Activated naive CD8-positive, alpha-beta T cell treated with anti-CD3 and anti-CD28 coated beads for 36 hours (primary cell): ENCODE measurements at regions not wholly inside any gene's neighbourhood (a gene's known extent, or its start where the extent isn't known, plus 50 kb on each side); places are given as distances from the start of the nearest gene placed in this dataset.

Source experiments
- DNase-seq: peaks from one replicate; pipeline ENCODE4 v3.0.0; 2021
- H3K27ac Mint-ChIP-seq: one replicate; pipeline ENCODE4 v1.8.0; 2022; ENCODE audit warnings: mild to moderate bottlenecking, moderate library complexity, mixed read lengths
- H3K27me3 Mint-ChIP-seq: one replicate; pipeline ENCODE4 v1.8.0; 2022; ENCODE audit warnings: mild to moderate bottlenecking, mixed read lengths
- H3K36me3 Mint-ChIP-seq: one replicate; pipeline ENCODE4 v1.8.0; 2021; ENCODE audit warnings: mild to moderate bottlenecking, mixed read lengths
- H3K4me1 Mint-ChIP-seq: one replicate; pipeline ENCODE4 v1.8.0; 2021; ENCODE audit warnings: mixed read lengths
- H3K4me3 Mint-ChIP-seq: one replicate; pipeline ENCODE4 v1.8.0; 2022; ENCODE audit warnings: mild to moderate bottlenecking, moderate library complexity, mixed read lengths
- H3K9me3 Mint-ChIP-seq: one replicate; pipeline ENCODE4 v1.8.0; 2022; ENCODE audit warnings: mixed read lengths

- no peaks in the 10 kb centered on the region for H3K36me3 Mint-ChIP-seq
- no peaks in the 10 kb centered on the region for H3K4me1 Mint-ChIP-seq
- H3K27me3 Mint-ChIP-seq: peaks cover 3% of the 10 kb centered on the region
- no peak overlapping the region for H3K4me3 Mint-ChIP-seq
- no peak overlapping the region for H3K27ac Mint-ChIP-seq
- no peak for DNase-seq
- H3K9me3 Mint-ChIP-seq: no peaks in the 10 kb centered on the region
Observed at GRCh38 chr4:144451766-144452450, 194.0 kb upstream of the HHIP start.

GRCh38 chr4:144456196-144456595 is 189.8 kb upstream of the HHIP start:
- Mint-ChIP-seq H3K9me3 (no peaks in the 10 kb centered on the region), H3K4me1 (no peaks in the 10 kb centered on the region), H3K27me3 (peaks cover 4% of the 10 kb centered on the region), H3K36me3 (no peaks in the 10 kb centered on the region), H3K4me3 (no peak overlapping the region), H3K27ac (no peak overlapping the region)
- DNase-seq: no peak

DNA sequence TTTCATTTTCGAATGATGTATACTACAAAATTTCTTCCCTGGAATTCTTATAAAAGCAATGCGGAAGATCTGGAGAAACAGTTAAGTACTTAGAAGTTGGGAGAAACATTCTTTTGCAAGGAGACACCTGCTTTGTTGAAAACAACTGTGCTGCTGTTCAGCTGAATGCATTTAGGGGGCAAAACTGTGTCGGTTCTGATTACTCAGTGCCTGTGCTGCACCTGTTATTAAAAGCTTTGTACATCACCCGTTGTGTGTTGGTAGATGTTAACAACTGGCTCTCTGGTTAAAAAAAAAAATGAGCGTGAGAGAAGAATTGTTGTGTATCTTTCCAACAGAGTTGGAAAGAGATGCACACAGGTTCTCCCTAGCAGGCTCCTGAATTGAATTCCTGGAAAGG is 184.1 kb upstream of the HHIP start:
- H3K4me1 Mint-ChIP-seq: no peaks in the 10 kb centered on the region
- no peak overlapping the region for H3K27ac Mint-ChIP-seq

GRCh38 chr4:144463236-144463635 is 182.7 kb upstream of the HHIP start:
- no peaks in the 10 kb centered on the region for H3K36me3 Mint-ChIP-seq
- no peak for DNase-seq
- H3K27ac Mint-ChIP-seq: no peak overlapping the region
- no peaks in the 10 kb centered on the region for H3K9me3 Mint-ChIP-seq
- no peaks in the 10 kb centered on the region for H3K27me3 Mint-ChIP-seq
- H3K4me1 Mint-ChIP-seq: no peaks in the 10 kb centered on the region
- H3K4me3 Mint-ChIP-seq: no peak overlapping the region

More for the DNA sequence above, 184.1 kb upstream of the HHIP start:
- DNase-seq: no peak
- Mint-ChIP-seq H3K4me3 (no peak overlapping the region), H3K9me3 (no peaks in the 10 kb centered on the region), H3K36me3 (no peaks in the 10 kb centered on the region), H3K27me3 (peaks cover 4% of the 10 kb centered on the region)

DNA sequence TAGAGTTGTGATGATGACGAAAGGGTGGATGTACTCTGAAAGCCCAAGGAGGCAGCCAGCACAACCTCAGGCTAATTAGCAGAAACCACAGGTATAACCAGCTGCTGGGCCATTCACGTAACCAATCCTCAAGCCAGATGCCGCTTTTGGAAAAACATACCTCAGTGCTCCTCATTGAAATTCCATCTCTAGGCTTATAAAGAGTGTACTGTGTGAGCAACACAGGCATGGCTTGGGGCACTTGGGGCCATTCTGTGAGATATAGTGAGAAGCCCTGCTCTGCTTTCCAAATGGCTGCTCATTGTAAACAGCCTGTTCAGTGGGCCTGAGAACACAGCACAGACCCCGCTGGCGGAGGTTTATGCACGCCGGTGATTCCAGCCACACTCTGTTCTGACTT is 182.1 kb upstream of the HHIP start:
- H3K27ac Mint-ChIP-seq: no peak overlapping the region
- H3K36me3 Mint-ChIP-seq: no peaks in the 10 kb centered on the region
- no peaks in the 10 kb centered on the region for H3K9me3 Mint-ChIP-seq
- no peak for DNase-seq
- H3K4me3 Mint-ChIP-seq: no peak overlapping the region
- no peaks in the 10 kb centered on the region for H3K4me1 Mint-ChIP-seq
- no peaks in the 10 kb centered on the region for H3K27me3 Mint-ChIP-seq

DNA sequence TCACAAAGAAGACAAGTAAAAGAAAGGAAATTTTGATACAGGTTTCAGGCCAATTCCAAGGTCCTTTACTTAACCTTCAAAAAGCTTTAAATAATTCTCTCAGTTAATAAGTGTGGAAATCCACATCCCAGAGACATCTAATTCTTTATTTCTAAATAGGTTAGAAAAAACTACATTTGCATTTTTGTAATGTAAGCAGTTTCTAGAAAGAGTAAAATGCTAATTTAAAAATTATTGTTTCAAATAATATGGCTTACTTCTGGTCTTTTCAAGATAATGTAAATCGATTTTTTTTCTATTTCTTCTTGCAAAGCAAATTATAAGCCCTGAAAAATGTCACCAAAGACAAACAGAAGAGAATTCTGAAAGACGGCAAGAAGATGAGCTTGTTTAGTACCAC is 180.4 kb upstream of the HHIP start:
- DNase-seq: no peak
- no peaks in the 10 kb centered on the region for H3K4me1 Mint-ChIP-seq
- peaks cover 4% of the 10 kb centered on the region for H3K27me3 Mint-ChIP-seq
- H3K27ac Mint-ChIP-seq: no peak overlapping the region
- no peaks in the 10 kb centered on the region for H3K36me3 Mint-ChIP-seq
- H3K9me3 Mint-ChIP-seq: no peaks in the 10 kb centered on the region
- H3K4me3 Mint-ChIP-seq: no peak overlapping the region

DNA sequence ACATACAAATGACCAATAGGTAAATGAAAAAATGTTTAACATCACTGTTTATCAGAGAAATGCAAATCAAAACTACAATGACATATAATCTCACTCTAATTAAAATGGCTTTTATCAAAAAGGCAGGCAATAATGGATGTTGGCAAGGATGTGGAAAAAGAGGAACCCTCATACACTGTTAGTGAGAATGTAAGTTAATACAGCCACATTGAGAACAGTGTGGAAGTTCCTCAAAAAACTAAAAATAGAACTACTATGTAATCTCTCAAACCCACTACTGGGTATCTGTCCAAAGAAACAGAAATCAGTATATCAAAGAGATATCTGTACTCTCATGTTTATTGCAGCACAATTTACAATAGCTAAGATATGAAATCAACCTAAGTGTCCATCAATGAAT is 165.9 kb upstream of the HHIP start:
- H3K27me3 Mint-ChIP-seq: peaks cover 7% of the 10 kb centered on the region
- no peaks in the 10 kb centered on the region for H3K4me1 Mint-ChIP-seq
- H3K27ac Mint-ChIP-seq: no peak overlapping the region
- DNase-seq: no peak
- H3K36me3 Mint-ChIP-seq: no peaks in the 10 kb centered on the region
- H3K9me3 Mint-ChIP-seq: peaks cover 6% of the 10 kb centered on the region
- H3K4me3 Mint-ChIP-seq: no peak overlapping the region

GRCh38 chr4:144489831-144490230 is 156.1 kb upstream of the HHIP start:
- DNase-seq: no peak
- H3K4me3 Mint-ChIP-seq: no peak overlapping the region
- H3K9me3 Mint-ChIP-seq: peaks cover 3% of the 10 kb centered on the region
- no peak overlapping the region for H3K27ac Mint-ChIP-seq
- H3K4me1 Mint-ChIP-seq: no peaks in the 10 kb centered on the region
- no peaks in the 10 kb centered on the region for H3K36me3 Mint-ChIP-seq
- no peaks in the 10 kb centered on the region for H3K27me3 Mint-ChIP-seq

DNA sequence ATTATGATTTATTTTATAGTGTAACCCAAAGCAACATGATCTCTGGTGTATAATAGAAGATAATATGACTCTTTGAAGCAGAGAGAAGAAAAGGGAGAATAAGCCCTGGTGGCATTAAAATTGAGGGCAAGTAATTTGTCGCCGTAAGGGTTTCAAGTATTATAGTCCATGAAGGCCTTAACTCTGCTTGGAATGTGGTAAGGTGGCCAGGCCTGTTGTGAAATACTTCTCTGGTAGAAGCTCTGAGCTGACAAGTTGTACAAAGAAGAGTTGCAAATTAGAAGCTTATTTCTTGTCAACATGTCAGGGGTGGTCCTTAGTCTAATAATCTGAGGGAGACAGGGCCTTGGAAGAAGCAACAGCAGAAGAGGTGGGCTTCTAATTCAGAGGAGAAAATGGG is 151.7 kb upstream of the HHIP start:
- no peak overlapping the region for H3K27ac Mint-ChIP-seq
- no peaks in the 10 kb centered on the region for H3K4me1 Mint-ChIP-seq
- no peaks in the 10 kb centered on the region for H3K27me3 Mint-ChIP-seq

GRCh38 chr4:144495944-144496343 is 150.0 kb upstream of the HHIP start:
- no peak for DNase-seq
- H3K36me3 Mint-ChIP-seq: no peaks in the 10 kb centered on the region
- no peaks in the 10 kb centered on the region for H3K27me3 Mint-ChIP-seq
- H3K4me1 Mint-ChIP-seq: no peaks in the 10 kb centered on the region
- no peak overlapping the region for H3K4me3 Mint-ChIP-seq
- H3K9me3 Mint-ChIP-seq: no peaks in the 10 kb centered on the region
- no peak overlapping the region for H3K27ac Mint-ChIP-seq

More for the DNA sequence above, 151.7 kb upstream of the HHIP start:
- H3K36me3 Mint-ChIP-seq: no peaks in the 10 kb centered on the region
- DNase-seq: no peak
- H3K9me3 Mint-ChIP-seq: no peaks in the 10 kb centered on the region
- H3K4me3 Mint-ChIP-seq: no peak overlapping the region

GRCh38 chr4:144499777-144500176 is 146.2 kb upstream of the HHIP start:
- Mint-ChIP-seq H3K4me1 (no peaks in the 10 kb centered on the region), H3K27me3 (peaks cover 3% of the 10 kb centered on the region), H3K4me3 (no peak overlapping the region), H3K9me3 (peaks cover 1% of the 10 kb centered on the region), H3K27ac (peak overlapping the region; percentile 45), H3K36me3 (no peaks in the 10 kb centered on the region)
- no peak for DNase-seq

DNA sequence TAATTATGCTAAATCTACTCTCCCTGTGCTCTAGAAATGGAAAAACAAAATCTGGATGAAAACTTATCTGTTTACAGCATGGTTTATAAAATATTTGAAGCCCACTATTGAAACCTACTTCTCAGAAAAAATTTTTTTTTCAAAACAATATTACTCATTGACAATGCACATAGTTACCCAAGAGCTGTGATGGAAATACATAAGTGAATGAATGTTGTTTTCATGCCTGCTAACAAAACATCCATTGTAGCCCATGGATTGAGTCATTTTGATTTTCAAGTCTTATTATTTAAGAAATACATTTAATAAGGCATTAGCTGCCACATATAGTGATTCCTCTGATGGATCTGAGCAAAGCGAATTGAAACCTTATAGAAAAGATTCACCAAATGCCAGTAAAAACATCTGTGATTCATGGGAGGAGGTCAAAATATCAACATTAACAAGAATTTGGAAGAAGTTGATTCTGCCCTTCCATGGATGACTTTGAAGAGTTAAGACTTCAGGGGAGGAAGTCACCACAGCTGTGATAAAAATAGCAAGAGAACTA is 144.7 kb upstream of the HHIP start:
- no peaks in the 10 kb centered on the region for H3K36me3 Mint-ChIP-seq
- H3K27me3 Mint-ChIP-seq: peaks cover 3% of the 10 kb centered on the region
- H3K4me1 Mint-ChIP-seq: no peaks in the 10 kb centered on the region
- H3K9me3 Mint-ChIP-seq: peaks cover 1% of the 10 kb centered on the region
- DNase-seq: no peak
- H3K4me3 Mint-ChIP-seq: no peak overlapping the region
- no peak overlapping the region for H3K27ac Mint-ChIP-seq

DNA sequence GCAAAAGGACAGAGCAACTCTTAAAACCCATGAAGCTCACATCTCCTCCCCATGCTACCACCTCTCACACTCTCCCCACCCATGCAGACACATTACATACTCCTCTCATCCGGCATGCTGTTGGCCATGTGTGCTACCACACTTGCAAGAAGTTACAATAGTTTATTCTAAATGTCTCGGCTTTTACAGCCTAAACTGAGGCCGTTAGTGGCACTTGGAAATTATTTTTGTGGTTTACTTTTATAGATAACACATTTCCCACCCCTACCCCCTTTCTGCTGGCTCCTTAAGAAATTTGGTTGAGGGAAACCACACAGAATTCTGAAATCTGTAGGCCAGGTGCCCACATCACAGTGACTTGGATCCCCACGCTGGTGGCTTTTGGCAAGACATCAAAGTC is 141.1 kb upstream of the HHIP start:
- H3K27me3 Mint-ChIP-seq: peaks cover 3% of the 10 kb centered on the region
- no peaks in the 10 kb centered on the region for H3K36me3 Mint-ChIP-seq
- no peak overlapping the region for H3K27ac Mint-ChIP-seq
- no peak for DNase-seq
- no peaks in the 10 kb centered on the region for H3K4me1 Mint-ChIP-seq
- no peak overlapping the region for H3K4me3 Mint-ChIP-seq
- peaks cover 1% of the 10 kb centered on the region for H3K9me3 Mint-ChIP-seq

DNA sequence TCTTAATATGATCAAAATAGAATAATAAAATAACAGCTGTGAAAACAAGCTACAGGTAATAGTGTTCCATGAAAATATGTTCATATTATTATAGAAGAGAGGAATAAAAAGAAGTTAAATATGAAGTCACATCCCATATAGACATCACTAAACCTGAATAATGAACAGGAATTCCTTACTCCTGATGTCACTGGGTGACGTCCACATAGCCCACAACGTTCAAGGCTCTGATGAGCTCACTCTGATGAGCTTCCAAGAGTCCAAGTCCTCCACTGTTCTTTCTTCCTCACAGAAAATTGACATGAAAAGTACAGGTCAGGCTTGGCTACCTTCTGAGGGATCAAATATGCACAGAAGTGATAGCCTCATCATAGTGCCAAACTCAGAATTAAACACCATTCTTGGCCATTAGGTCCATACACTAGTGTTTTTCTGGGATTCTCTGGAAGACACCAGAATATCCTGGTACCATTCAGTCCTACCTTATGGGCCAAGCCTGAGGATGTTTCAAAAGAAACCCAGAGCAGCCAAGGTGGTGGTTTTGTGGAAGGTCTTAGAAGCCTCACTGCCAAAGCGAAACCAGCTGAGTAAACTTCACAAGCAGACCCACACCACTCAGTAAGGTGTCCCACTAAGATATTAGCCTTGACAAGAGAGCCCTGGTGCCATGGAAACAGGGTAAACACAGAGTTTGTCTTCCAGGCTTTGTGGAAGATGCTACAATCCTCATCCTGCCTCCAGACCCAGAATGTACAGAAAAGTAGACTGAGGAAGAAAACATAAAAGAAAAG is 138.4 kb upstream of the HHIP start:
- DNase-seq: no peak

DNA sequence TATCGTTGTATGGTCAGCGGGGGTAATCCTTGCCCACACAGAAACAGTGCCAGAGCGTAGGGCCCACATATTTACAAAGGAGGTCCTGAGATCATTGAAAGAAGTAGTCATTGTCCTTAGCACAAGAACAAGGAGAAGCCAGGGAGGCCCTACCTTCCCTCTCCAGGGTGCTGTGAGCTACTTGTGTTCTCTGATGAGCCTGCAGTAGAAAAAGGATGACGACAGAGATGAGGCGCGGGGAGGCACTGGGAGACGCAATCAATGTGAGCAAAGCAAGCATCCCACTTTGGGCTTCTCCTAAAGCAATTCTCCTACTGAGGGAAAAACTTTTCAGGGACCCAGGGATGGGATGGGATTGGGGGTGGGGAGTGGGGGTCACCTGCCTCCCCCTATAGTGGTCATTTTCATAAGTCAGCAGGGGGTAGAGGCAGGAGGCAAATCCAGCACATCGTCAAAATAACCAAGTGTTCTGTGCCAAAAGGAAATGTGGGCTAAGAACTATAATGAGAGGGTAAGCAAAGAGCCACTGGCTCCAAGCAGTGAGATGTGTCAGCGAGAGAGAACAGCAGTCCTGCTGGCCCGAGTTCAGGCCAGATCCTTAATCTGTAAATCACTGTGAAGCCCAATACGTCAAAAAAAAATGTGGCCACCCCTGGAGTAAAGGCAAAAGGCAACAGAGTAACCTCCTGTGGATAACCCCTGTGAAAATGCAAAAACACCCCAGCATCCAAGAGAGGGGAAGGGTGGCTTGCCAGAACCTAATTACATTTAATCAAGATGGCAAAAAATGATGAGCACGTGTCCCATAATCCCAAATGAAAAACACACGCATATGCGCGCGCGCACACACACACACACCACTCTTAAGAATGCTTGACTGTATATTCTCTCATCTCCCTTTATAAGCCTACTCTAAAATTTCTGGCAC is 136.6 kb upstream of the HHIP start:
- H3K27me3 Mint-ChIP-seq: no peaks in the 10 kb centered on the region
- H3K9me3 Mint-ChIP-seq: no peaks in the 10 kb centered on the region
- H3K36me3 Mint-ChIP-seq: no peaks in the 10 kb centered on the region
- H3K4me3 Mint-ChIP-seq: no peak overlapping the region
- no peak overlapping the region for H3K27ac Mint-ChIP-seq
- no peak for DNase-seq
- H3K4me1 Mint-ChIP-seq: no peaks in the 10 kb centered on the region

More for the DNA sequence above, 138.4 kb upstream of the HHIP start:
- no peak overlapping the region for H3K4me3 Mint-ChIP-seq
- no peaks in the 10 kb centered on the region for H3K4me1 Mint-ChIP-seq
- H3K9me3 Mint-ChIP-seq: no peaks in the 10 kb centered on the region
- no peaks in the 10 kb centered on the region for H3K36me3 Mint-ChIP-seq
- H3K27me3 Mint-ChIP-seq: peaks cover 3% of the 10 kb centered on the region
- no peak overlapping the region for H3K27ac Mint-ChIP-seq
